ENCODE measurements at regions not wholly inside any gene's neighbourhood (a gene's known extent, or its start where the extent isn't known, plus 50 kb on each side); places are given as distances from the start of the nearest gene placed in this dataset.

- TF ChIP-seq YY1 (IDR thresholded peaks at IDR 0.05; ENCODE audit: insufficient read depth, insufficient read length): no peak
- TF ChIP-seq SUZ12 (IDR thresholded peaks at IDR 0.05; ENCODE audit: extremely low read depth, insufficient read depth, insufficient read length): no peak
Observed at GRCh38 chr9:106797299-106797698, 65.7 kb upstream of the ZNF462 start.
